HEK293 (cell line): ENCODE measurements at regions not wholly inside any gene's neighbourhood (a gene's known extent, or its start where the extent isn't known, plus 50 kb on each side); places are given as distances from the start of the nearest gene placed in this dataset.

Experiments used
- GLIS2 ChIP-seq: fragments of 450-650 bp; formaldehyde crosslinking; IDR thresholded peaks from 2 replicates; pipeline ENCODE4 v1.5.1; 2016; ENCODE audit warnings: missing biosample characterization, missing genetic modification characterization
- MZF1 ChIP-seq: fragments of 450-650 bp; formaldehyde crosslinking; IDR thresholded peaks from 2 replicates; pipeline ENCODE4 v1.5.1; 2017; ENCODE audit warnings: missing biosample characterization, missing genetic modification characterization, borderline replicate concordance
- PRDM1 ChIP-seq: fragments of 450-650 bp; formaldehyde crosslinking; IDR thresholded peaks from 2 replicates; pipeline ENCODE4; 2016; ENCODE audit warnings: missing biosample characterization, missing genetic modification characterization
- REST ChIP-seq: fragments of 450-650 bp; formaldehyde crosslinking; IDR thresholded peaks from 2 replicates; pipeline ENCODE4 v1.5.1; 2016; ENCODE audit warnings: missing biosample characterization, missing genetic modification characterization
- ZBTB11 ChIP-seq: fragments of 450-650 bp; formaldehyde crosslinking; conservative IDR thresholded peaks from 2 replicates; pipeline ENCODE4 v1.5.1; 2016; ENCODE audit warnings: low read depth, missing biosample characterization, missing genetic modification characterization
- ZFP37 ChIP-seq: fragments of 450-650 bp; formaldehyde crosslinking; IDR thresholded peaks from 2 replicates; pipeline ENCODE4 v1.5.1; 2016; ENCODE audit warnings: missing biosample characterization, missing genetic modification characterization
- ZNF121 ChIP-seq: fragments of 450-650 bp; formaldehyde crosslinking; IDR thresholded peaks from 2 replicates; pipeline ENCODE4 v1.5.1; 2016; ENCODE audit warnings: missing biosample characterization, missing genetic modification characterization
- ZNF239 ChIP-seq: fragments of 450-650 bp; formaldehyde crosslinking; IDR thresholded peaks from 2 replicates; pipeline ENCODE4 v1.5.1; 2016; ENCODE audit warnings: missing biosample characterization, missing genetic modification characterization
- ZNF366 ChIP-seq: fragments of 450-650 bp; formaldehyde crosslinking; conservative IDR thresholded peaks from 2 replicates; pipeline ENCODE4 v1.5.1; 2016; ENCODE audit warnings: missing biosample characterization, missing genetic modification characterization
- ZSCAN30 ChIP-seq: fragments of 450-650 bp; IDR thresholded peaks from 2 replicates; pipeline ENCODE4 v1.5.1; 2018; ENCODE audit warnings: missing biosample characterization, mild to moderate bottlenecking, missing genetic modification characterization, moderate library complexity
- TF ChIP-seq, protein P1 (sequence below): fragments of 450-650 bp; formaldehyde crosslinking; IDR thresholded peaks from 2 replicates; pipeline ENCODE4 v1.5.1; 2016; ENCODE audit warnings: missing biosample characterization, missing genetic modification characterization

DNA sequence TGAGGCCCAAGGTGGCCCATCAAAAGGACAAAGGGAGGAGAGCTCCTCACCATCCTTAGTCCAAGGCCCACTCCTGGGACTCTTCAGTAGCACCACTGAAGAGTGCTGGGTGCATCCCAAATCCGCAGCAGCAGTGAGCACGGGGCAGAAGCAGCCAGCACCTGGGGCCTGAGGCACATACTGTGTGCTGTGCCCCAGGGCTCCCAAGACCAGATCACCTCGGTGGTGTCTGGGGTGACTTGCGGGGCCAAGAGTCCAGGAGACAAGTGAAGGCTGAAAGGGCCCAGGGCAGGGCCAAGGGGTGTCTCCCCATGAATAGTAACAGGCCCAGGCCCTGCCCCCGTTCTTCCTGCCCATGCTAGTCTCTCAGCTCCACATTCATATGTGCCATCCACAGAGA lies 59.9 kb upstream of the INSIG1 start:
- TF ChIP-seq, protein P1, sequence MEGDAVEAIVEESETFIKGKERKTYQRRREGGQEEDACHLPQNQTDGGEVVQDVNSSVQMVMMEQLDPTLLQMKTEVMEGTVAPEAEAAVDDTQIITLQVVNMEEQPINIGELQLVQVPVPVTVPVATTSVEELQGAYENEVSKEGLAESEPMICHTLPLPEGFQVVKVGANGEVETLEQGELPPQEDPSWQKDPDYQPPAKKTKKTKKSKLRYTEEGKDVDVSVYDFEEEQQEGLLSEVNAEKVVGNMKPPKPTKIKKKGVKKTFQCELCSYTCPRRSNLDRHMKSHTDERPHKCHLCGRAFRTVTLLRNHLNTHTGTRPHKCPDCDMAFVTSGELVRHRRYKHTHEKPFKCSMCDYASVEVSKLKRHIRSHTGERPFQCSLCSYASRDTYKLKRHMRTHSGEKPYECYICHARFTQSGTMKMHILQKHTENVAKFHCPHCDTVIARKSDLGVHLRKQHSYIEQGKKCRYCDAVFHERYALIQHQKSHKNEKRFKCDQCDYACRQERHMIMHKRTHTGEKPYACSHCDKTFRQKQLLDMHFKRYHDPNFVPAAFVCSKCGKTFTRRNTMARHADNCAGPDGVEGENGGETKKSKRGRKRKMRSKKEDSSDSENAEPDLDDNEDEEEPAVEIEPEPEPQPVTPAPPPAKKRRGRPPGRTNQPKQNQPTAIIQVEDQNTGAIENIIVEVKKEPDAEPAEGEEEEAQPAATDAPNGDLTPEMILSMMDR (tag by site-specific recombination), result no peak
- TF ChIP-seq MZF1 (tag by site-specific recombination), result no peak
- TF ChIP-seq ZBTB11 (tag by site-specific recombination), result no peak
- TF ChIP-seq GLIS2 (tag by site-specific recombination), result no peak
- no peak for TF ChIP-seq ZNF366 (tag by site-specific recombination)
- TF ChIP-seq ZNF239 (tag by site-specific recombination), result no peak
- TF ChIP-seq REST (tag by site-specific recombination), result no peak
- TF ChIP-seq PRDM1 (tag by site-specific recombination), result no peak
- no peak for TF ChIP-seq ZSCAN30 (tag by site-specific recombination)
- TF ChIP-seq ZFP37, result no peak
- TF ChIP-seq ZNF121 (tag by site-specific recombination), result no peak
